Stimulated activated CD8-positive, alpha-beta memory T cell treated with anti-CD3 and anti-CD28 coated beads, Interleukin-4, amount 100 ng/mL, for 1 hour (primary cell): ENCODE measurements at regions not wholly inside any gene's neighbourhood (a gene's known extent, or its start where the extent isn't known, plus 50 kb on each side); places are given as distances from the start of the nearest gene placed in this dataset.

ENCODE experiments used
- DNase-seq, 2 donors: peaks; one replicate each; pipeline ENCODE4 v3.0.0-alpha.2; 2020; ENCODE audit warnings: low read depth in 2 of 2, low spot score in 1 of 2

DNA sequence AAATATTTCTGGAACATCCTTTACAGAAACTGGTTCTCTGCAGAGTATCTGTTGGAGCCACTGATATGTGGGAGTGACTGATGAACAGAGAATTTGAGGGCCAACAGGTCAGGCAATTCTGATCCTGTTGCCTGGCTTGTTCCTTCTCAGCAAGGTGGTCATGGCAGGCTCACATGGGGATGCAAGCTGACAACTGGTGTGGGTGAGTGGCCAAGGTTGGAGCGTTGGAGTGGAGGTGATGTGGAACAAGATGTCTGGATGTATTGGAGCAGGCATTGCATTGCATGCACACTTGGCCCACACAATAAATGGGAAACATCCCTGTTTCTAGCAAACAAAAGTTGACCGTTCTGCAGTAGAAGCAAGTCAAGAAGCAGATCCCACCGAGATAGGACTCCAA lies 380.7 kb downstream of the ZNF536 start:
- DNase-seq = no peak

- no peak for DNase-seq
Observed at GRCh38 chr19:30752201-30752600, 380.0 kb downstream of the ZNF536 start.

GRCh38 chr19:30745476-30745985 lies 373.3 kb downstream of the ZNF536 start:
- no peak for DNase-seq

GRCh38 chr19:30744741-30745475 lies 372.7 kb downstream of the ZNF536 start:
- DNase-seq = no peak

DNA sequence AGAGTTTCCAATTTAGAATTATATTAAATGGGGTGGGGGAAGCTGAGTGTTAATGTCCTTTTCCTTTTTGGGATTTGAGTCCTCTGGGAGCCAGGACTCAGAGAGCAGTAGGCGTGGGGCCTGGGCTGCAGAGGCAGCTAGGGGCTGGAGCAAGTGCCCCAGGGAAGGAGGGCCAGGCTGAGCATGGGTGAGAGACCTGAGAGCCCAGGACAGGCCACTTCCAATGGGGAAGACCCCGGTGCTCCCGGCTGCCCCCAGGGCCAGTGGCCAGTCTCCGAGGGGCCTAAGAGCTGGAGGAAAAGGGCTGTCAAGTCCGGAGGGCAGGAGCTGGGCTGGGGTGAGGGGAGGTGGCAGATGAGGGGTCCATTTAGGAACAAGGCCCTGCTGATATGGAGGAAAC lies 371.5 kb downstream of the ZNF536 start:
- DNase-seq = no peak

- no peak for DNase-seq
Observed at GRCh38 chr19:30743011-30743410, 370.8 kb downstream of the ZNF536 start.

GRCh38 chr19:30742406-30742938 lies 370.3 kb downstream of the ZNF536 start:
- no peak for DNase-seq

DNA sequence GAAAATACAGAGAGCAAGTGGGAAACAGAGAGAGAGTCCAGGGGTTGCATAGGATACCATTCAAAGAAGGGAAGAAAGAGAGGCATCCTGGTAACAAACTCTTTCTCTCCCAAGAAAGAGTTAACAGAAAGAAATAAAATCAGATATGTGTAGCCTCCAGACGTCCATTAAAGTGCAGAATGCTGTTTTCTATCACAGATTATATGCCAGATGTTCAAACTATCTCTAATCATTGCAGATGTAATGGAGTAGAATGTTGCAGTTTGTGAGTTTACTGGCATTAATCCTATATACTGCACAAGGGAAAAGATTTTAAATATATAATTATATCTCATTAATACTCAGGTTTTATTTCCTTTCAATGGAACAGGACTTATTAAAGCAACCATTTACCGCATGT lies 369.4 kb downstream of the ZNF536 start:
- no peak for DNase-seq

DNA sequence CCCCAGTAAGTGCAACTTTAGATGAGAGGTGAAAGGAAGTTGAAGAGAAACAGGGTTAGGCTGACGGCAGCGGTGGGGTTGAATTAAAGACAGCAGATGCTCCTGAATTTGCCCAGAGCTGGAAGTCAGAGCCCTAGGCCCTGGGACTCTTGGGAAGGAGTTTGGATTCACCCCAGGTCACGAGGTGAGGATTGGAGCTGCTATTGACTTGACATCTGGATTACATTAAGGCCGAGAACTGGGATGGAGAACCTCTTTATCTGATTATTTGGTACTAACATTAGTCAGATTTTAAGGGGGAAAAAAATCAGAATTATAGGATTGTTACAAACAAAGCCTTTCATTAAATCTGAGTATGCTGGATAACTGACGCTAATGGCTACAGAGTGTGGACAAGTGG lies 367.2 kb downstream of the ZNF536 start:
- DNase-seq = no peak

DNA sequence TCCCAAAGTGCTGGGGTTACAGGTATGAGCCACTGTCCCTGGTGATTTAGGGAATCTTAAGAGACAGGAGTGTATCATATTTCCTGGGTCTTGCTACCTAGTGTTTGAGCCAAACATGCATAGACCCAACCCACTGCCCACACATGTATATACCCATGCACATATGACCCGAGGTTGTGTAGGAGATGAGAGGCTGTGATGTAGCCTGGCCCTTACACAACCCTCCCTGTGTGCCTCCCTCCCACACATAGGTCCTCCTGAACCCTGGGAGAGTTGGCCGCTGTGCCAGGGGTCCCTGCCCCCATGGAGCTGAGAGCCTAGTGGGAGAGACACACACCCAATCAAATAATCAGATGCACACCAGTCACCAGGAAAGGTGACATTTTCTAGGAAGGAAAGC lies 365.9 kb downstream of the ZNF536 start:
- DNase-seq = no peak

DNA sequence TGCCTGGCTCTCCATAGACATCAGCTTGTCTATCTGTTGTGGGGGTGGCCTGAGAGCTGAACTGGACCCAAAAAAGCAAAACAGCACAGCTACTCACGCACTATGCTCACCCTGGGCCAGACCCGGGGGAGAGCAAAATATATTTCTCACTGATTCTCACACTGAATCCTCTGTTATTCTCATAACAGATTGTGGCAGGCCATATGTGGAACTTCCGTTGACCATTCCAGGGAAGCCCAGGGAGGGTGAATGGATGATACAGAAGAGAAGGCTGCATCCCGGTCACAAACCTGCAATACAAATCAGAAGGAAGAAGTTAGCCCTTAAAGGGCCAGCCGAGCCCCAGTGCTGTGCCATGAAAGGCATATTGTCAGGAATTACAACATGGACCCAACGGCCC lies 362.5 kb downstream of the ZNF536 start:
- DNase-seq = no peak

DNA sequence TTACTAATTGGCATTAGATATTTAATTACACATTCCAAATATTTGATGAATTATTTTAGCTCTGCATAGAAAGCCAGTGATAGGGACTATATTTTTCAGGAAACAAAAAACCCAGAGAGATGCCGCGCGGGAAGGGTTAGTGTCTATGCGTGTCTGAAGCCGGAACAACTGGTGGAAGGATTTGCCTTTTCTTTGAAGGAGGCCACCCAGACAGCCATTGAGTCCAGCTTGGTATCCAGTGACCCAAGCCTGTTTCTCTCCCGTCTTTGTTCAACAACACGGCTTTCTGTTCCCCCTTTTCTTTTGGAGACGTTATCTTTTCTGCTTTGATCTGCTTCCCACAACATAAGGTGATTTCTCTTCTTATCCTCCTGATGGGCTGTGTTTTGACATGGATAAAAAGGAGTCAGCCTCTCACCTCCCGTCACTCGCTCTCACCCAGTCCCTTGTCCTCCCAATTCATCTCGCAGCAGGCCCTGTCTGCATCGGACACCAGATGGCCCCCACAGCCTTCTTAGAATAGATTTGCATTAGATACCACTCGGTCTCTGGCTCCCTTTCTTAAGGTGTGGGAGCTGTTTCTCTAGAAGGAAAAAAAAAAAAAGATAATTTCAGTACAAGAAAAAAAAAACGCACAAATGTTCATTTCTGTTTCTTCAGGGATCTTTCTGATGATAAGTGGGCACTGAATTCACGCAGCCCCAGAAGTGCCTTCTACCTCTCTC lies 361.8 kb downstream of the ZNF536 start:
- DNase-seq = no peak

- DNase-seq = no peak
Observed at GRCh38 chr19:30731591-30731990, 359.4 kb downstream of the ZNF536 start.

- DNase-seq = no peak
Observed at GRCh38 chr19:30729451-30729850, 357.3 kb downstream of the ZNF536 start.

DNA sequence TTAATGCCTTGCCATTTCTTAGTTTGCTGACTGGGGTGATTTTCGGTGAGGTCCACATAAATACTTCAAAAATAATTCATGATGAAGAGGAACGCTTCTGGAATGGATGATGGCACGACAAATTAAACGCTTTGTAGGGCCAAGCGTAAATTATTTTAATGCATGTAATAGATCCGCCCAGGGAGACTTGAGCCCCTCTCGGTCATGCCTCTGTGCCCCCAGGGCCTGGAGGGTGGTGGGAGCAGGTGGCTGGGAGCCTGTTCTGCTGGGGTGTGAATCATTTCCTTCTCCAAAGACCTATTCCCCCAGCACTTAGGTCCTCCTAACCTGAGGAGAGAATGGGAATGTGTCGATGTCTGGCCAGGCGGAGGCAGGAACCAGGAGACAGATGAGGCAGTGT lies 350.6 kb downstream of the ZNF536 start:
- no peak for DNase-seq

DNA sequence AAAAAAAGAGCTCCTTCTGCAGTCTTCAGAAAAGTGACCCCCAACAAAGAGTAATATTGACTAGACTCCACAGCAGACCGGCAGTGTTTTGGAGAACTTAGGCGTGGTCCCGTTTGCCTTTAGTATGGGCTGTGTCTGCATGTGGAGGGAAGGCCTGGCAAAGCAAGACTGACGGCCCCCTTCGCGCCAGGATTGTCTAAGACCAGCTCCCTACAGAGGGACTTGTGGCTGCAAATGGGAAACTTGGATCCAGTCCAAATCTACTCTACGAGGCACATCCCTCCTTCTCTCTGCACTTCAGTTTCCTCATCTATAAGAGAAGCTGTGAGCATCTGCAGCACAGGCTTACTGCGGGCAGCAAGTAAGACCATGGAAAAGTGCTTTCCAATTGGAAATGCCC lies 350.0 kb downstream of the ZNF536 start:
- DNase-seq = no peak

- no peak for DNase-seq
Observed at GRCh38 chr19:30719999-30720345, 347.8 kb downstream of the ZNF536 start.

- no peak for DNase-seq
Observed at GRCh38 chr19:30719189-30719998, 347.2 kb downstream of the ZNF536 start.

DNA sequence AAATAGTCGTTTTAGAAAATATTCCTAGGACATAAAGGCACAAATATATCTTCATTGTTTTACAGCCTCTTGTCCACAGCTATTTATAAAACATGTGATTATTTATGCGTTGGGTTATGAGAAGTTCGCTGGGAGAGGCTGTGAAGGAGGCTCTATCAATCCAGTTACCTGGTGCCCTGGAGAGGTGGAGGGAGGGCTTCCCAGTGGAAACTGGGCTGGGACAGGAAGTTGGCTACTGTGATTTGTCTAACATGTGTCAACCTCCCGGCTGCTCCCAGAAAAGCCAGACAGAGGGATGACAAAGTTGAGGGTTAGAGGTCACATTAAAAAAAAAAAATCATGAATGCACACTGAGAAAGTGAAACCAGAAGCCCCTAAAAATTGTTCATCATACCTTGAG lies 346.5 kb downstream of the ZNF536 start:
- no peak for DNase-seq

DNA sequence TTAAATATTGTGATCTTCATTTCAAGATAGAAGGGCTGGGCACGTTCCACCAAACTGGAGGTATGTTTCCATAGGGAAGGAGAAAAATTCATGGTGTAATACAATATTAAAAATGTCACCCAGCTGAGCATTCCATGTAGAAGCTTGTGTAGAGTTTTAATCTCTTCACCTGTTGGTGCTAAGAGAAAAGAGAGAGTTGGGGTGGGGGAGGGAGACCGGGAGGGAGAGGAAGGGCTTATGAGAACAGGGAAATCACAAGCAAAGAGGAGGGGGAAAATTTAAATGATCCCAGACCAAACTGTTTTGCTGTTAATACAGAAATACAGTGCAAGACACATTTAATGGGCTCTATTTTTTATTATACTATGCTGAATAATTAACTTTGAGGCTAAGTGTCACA lies 345.8 kb downstream of the ZNF536 start:
- no peak for DNase-seq

DNA sequence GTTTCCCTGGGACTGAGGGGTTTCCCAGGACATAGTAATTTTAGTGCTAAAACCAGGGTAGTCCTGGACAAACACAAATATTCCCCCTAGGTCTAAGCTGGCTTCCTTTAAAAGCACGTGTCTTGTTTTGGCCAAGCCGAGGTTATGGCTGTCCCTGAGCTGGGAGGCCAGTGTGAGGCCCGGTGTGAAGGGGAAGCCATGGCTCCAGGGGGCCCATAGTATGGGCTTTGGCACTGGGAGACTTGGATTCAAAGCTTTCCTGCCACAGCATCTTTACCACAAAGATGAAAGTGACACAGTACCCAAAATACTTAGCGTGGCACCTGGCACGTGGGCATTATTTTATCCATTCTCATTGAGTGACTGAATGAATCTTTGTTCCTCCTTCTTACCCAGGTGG lies 345.2 kb downstream of the ZNF536 start:
- DNase-seq = no peak
